HG02973 (cell line): ENCODE measurements at regions not wholly inside any gene's neighbourhood (a gene's known extent, or its start where the extent isn't known, plus 50 kb on each side); places are given as distances from the start of the nearest gene placed in this dataset.
"Not testable (repeated sequence)": the region's sequence is repeated elsewhere in the genome, so short reads cannot be mapped to it uniquely, and the experiment has no call there.

ENCODE experiments used
- ATAC-seq: cut with Tn5 transposase; IDR thresholded peaks from one replicate; pipeline ENCODE4 v1.9.1; 2021; ENCODE audit warnings: moderate library complexity; ENCODE audit not compliant: unreplicated experiment

DNA sequence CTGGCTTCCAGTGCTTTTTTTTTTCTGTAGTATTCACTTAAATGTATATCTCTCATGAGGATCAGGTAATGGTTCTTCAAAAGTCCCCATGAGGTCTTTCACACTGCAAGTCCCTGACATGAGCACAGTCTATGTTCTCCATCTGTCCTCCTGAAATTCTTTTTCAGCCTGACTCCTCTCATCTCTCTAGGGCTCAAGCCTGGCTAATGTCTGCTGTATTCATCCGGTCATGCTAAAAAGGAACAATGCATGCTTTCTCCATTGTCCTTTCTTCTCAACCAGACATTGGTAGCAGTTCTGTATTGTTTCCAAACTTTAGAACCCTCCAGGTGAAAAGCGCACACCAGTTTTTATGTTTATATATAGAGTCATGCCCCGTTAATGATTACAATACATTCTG, 368.3 kb upstream of the OLFM3 start:
- ATAC-seq = no peak

DNA sequence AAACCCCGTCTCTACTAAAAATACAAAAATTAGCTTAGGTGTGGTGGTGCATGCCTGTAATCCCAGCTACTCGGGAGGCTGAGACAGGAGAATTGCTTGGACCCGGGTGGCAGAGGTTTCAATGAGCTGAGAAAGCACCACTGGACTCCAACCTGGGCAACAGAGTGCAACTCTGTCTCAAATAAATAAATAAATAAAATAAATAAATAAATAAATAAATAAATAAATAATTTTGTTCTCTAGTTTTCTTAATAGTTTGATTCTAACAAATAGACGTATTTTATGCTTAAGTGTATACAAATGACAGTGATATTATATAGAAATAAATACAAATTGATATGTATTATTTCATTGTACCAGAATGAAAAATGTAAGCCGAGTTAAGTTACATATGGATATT, 339.9 kb upstream of the OLFM3 start:
- ATAC-seq = no peak

DNA sequence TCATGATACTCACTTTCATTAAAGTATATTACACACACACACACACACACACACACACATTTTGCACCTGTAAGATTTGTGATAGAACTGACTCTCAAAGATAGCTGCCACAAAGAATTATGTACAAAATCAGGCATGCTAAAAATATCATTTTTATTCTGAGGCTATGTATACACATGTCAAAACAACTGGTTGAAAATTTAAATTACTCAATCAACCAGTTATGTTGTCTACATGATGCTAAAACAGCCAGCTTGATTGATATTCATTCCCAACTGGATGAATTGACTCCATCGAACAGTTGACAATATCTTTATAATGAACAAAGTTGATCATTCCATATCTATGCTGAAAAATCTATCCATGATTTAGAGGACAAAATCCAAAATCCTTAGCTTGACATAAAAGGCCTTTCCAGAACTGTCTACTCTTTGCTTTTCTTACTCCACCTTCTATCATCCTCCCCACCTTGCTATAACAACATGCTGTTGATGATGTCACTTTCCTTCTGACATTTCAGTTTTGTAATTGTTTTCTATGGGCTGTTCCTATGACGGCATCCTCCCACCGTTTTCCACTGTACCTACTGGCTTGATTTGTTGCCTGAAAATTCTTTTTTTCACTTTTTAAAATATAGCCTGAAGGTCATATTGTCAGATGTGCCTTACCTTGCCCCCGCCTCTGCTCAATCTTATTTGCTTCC, 321.5 kb upstream of the OLFM3 start:
- ATAC-seq = no peak

DNA sequence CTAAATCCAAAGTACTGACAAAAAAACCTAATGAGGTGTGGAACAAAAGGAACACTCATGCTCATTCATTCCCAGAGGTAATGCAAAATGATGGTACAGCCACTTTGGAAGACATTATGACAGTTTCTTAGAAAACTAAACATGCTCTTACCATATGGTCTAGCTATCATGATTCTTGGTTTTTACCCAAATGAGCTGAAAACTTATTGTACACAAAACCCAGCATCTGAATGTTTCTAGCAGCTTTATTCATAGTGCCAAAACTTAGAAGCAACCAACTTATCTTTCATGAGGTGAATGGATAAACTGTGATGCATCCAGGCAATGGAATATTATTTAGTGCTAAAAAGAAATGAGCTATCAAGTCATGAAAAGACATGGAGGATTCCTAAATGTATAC, 318.4 kb upstream of the OLFM3 start:
- ATAC-seq = no peak

DNA sequence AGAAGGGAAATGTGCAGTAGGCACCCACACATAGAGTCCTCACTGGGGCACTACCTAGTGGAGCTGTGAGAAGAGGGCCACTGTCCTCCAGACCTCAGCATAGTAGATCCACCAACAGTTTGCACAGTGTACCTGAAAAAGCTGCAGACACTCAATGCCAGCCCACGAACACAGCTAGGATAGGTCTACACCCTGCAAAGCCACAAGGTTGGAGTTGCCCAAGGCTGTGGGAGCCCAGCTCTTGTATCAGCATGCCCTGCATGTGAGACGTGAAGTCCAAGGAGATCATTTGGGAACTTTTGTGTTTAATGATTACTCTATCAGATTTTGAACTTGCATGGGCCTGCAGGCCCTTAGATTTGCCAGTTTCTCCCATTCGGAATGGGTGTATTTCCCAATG, 299.4 kb upstream of the OLFM3 start:
- no peak for ATAC-seq

DNA sequence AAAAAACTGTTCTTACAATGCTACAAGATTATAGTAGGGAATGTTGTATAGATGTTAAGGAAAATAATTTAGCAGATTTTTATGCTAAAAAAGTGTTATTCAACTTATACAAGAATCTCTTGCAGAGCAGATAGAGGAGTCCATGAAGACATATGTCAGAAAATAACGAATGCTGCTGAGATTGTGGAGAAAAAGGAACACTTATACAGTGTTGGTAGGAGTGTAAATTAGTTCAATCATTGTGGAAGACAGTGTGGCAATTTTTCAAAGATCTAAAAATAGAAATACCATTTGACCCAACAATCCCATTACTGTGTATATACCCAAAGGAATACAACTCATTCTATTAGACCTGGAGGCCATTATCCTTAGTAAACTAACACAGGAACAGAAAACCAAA, 286.2 kb upstream of the OLFM3 start:
- ATAC-seq = no peak

DNA sequence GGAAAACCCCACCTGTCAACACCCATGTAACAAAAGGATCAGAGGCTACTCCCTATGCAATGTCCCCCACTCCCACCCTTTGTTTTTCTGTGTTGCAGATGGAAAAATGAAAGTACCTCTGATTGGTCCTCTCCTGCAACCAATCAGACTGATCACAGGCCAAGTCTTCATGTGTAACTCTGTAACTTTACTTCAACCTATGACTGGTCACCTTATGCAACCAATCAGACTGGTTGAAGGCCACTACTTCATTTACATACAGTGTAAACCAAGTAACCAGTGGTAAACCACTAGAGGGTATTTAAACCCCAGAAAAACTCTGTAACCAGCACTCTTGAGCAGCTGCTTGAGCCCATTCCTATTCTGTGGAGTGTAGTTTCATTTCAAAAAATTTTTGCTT, 266.3 kb upstream of the OLFM3 start:
- no peak for ATAC-seq

DNA sequence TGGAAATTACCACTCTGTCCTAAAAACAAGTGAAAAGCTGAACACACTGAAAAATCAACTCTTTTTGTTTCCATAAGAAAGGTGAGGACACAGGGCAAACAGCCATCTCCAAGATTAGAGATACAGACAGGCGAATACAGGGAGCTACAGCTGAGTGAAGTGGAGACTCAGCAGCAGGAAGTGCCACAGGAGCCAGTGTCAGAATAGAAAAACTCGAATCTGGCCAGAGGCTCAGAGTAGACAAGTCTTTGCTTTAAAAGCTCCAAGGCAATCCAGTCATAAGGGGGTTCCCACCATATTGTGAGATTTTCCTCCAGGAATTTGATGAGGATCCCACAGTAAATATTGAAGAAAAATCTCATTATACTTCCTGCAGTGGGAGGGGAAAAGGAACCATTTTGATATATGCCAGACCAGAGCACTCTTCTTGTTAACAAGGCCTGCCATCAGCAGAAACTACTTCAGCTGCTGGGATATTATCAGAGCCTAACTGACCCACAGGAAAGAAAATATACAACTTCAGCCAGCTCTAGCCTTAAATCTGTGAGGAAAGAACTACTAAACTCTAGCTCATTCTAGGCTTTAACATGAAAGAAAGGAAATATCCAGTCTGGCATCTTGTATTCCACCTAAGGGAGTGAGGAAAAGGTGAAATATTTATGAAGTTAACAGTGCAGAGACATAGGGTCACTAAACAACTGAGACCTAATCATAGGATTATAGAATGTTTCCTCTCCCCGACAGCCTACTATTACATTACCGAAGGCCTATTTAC, 256.2 kb upstream of the OLFM3 start:
- ATAC-seq = no peak

DNA sequence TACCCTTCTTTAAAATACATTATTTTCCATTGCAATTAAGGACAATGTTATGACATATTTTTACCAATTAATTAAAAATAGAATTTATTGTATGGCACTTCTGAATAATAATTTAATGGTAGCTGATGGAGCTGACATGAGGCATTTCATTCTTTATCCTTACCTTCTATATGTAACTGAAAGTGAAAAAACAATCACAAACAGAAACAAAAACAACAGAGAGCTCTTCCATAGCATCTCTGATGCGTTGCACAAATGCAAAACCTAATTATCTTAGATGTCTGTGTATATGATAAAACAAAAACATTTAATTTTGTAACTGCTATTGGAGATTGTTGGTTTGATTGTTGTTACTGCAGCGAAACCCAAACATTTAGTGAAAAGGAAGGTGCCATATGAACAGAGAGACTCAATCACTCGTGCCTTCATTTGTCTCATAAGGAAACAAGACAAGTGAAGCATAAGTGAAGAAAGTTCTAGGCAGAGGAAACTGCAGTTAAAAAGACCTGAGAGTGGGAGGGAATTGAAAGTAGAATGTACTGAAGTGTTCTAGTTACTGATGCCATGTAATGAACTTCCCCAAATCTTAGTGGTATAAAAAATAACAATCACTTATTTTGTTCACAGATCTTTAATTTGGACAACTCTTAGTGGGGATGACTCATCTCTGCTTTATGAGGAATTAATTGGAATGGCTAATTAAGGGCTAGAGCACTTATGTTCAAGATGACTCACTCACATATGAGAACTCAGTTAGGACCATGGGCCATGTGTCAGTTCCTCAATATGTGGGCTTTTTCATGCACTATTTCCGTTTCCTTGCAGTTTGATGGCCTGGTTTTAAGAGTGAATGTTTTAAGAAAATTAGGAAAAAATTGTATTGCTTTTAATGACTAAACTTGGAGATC, 245.0 kb upstream of the OLFM3 start:
- ATAC-seq = peak; percentile 74

DNA sequence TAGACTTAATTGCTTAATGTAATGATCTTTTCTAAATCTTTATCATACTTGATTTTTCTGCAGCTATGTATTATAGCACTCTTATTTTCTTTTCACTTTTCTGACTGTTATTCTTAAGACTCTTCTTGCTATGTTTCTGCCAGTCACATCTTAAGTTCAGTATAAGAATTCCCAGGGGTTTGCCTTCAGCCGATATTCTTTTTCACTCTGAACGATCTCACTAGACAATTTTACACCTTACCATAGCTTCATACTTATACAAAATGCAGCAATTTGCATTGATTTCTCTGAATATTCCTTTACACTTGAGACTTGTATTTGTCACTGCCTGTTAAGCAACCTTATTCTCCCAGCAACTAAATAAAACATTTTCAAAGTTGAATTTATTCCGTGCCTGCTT, 242.5 kb upstream of the OLFM3 start:
- ATAC-seq = no peak

DNA sequence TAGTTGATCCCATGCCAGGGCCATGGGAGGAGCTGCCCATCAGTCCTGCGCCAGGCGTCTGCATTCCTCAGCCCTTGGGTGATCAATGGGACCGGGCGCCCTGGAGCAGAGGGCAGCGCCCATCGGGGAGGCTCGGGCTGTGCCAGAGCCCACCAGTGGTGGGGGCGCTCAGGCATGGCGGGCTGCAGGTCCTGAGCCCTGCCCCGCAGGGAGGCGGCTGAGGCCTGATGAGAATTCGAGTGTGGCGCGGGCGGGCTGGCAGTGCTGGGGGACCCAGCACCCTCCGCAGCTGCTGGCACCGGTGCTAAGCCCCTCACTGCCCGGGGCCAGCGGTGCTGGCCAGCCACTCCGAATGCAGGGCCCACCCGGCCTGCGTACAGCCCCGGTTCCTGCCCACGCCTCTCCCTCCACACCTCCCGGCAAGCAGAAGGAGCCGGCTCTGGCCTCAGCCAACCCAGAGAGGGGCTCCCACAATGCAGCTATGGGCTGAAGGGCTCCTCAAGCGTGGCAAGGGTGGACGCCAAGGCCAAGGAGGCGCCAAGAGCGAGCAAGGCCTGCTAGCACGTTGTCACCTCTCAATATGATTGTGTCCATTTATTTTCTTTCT, 238.1 kb upstream of the OLFM3 start:
- ATAC-seq = no peak

DNA sequence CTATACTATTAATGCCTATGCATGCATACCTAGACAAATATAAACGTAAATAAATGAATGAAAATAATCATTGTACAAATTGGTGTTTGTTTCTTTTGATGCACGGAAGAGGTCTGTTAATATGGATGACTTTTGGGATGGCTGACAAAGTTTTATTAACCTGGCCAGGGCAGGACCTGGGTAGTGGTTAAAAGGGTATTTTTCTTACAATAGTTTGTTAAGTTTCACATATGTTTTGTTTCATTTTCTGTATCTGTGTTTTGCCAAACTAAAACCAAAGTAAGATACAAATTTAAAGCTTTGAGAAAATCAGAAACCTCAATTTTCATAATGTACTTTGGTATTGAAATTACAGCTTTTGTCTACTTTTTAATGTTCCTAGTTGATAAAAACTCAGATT, 222.7 kb upstream of the OLFM3 start:
- ATAC-seq = no peak

DNA sequence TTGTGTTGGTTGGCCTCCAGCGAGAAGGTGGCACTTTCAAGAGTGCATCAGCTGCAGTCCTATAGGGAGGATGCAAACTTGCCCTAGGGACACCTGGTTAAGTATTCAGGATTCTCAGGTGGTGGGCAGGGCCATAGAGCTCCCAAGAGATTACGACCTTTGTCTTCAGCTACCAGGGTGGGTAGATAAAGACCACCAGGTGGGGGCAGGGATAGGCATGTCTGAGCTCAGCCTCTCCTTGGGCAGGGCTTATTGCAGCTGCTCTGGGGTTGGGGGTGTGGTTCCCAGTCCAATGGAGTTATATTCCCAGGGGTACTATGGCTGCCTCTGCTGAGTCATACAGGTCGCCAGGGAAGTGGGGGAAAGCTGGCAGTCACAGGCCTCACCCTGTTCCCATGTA, 214.2 kb upstream of the OLFM3 start:
- not testable (repeated sequence) for ATAC-seq

DNA sequence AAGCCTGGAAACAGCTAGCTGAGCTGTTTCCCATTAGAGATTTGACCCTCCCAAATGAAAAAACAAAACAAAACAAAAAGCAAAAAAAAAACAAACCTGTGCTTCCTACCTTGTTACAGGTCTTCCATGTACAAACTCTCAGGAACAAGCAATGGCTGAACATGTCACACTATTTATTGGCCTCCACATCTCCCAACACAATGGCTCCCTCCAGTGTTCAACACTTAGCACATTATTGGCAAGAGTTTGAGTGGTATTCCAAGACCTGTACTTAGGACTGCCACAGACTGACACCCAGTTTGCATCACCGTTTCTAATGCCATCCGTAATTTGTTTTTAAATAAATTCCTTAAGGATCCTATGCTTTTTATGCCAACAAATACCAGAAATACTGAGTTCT, 195.0 kb upstream of the OLFM3 start:
- ATAC-seq = no peak

DNA sequence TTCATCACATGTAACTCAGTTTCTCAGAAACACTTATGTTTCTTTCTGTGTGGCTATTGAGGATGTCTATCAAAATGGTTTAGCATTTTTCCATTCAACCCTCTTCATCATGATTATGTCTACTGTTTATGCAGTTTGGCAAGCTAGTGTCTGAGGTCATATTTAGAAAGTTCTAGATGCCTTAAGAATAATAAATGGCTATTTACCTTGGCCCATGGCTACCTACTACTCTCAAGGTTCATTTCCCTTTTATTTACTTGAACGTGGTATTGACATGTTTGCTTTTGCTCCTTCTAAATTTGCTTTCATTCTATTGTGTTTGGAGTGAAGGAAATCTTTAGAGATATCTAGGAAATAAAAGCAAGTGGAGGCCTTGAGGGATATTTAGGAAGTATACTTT, 193.7 kb upstream of the OLFM3 start:
- ATAC-seq = no peak

DNA sequence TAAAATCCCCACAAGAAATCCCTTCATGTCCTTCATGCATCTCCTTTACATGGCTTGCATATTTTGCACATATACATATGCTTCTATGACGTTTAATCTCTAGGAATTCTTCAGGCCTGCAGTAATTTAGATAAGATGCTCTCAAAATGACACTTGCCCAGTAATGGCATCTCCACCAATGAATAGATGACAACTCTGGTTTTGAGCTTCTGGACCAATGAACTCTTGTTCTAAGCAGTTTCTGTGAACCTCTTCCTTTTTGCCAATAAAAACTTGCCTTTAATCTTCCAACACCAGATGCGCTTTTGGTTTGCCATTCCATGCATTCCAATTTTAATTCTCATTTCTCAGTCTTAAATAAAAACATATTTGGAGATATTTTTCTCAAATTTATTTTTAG, 189.8 kb upstream of the OLFM3 start:
- no peak for ATAC-seq

DNA sequence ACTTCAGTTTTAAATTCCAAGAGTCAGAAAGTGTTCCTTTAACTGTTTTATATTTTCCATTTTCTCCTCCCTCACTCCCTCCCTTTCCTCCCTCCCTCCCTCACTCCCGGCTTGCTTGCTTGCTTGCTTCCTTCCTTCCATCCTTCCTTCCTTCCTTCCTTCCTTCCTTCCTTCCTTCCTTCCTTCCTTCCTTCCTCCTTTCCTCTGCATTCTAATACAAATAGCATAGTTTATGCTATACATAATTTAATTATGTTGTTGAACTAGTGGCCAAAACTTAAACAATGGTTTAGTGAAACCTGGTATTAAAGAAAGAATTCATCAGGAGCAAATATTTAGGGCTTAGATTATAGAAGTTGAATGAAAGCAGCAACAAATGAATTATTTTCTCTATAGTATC, 188.5 kb upstream of the OLFM3 start:
- no peak for ATAC-seq

DNA sequence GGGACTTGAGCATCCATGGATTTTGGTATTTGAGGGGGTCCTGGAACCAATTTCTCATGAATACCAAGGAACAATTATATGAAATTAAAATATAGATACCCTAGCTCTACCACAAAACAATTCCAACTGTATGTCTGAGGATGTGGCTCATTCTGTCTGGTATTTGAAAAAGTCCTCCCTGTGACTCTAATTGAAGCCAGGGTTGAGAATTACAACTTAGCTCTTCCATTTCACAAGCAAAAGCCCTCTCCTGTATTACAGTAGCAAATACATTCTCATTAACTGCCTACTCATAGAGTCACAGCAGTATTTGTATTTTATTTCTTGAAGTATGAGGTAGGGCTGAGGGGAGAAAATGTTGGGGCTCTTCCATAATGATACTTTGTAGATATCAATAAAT, 187.8 kb upstream of the OLFM3 start:
- ATAC-seq = no peak

DNA sequence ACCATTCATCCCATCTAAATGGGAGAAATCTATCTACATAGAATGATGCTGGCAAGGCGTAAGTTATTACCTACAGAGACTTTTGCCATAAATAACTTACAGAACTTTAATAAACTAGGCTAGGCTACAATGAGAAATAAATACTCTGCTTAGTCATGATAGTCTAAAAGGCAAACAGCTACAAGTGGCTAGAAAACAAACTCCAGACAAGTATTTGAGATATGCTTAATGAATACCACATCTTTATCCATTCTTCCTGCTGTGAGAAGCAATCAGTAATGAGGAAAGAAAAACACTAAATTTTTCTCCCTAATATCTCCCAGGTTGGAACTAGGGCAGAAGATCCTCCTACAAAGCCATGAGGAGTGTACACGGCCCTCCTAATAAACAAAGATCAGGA, 187.0 kb upstream of the OLFM3 start:
- ATAC-seq = no peak

DNA sequence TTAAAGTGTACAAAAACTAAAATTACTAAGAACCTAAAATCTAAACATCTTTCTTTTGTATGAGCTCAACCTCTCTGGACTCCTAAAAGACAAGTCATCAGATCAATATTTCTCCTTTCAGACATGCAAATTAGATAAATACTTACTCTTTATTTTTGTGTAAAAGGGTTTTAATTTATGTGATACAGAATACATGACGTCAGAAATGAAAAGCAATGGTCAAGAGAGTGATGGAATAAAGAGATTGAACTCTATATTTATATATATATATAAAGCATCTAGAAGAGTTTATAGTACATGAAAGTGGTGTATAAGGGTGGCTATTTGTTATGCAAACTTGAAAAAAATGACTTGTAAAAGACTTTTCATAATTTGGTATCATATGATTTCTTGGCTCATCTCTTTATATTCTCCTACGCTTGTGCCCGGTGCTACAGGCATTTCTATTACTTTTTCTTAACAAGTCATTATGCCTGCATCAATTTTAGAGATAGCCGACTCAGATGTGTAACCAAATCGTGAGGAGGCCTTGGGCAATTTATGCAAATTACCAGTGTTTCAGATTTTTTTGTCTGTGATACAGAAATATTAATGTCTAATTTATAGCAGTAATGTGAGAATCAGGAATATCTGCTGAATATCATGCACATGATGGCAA, 186.0 kb upstream of the OLFM3 start:
- no peak for ATAC-seq

DNA sequence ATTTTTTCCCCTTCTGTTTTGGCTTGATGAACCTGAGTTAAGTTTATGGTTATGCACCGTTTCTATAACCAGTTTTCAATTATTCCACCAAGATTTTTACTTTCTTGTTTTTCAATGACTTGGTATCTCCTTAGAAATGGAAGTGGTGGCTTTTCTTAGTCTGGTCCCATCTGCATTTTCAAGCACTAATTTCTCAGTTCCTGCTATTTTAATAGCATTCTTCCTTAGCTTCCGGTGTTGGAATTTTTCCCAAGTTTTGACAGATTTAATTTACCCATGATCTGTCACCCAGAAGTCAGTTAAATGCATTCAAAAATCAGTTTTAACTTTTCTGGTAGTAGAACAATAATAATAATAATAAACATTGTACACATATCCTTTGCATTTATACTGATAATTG, 184.6 kb upstream of the OLFM3 start:
- ATAC-seq = no peak
